Breast epithelium (tissue), 4 donors: ENCODE measurements at regions not wholly inside any gene's neighbourhood (a gene's known extent, or its start where the extent isn't known, plus 50 kb on each side); places are given as distances from the start of the nearest gene placed in this dataset.

Experiments used
- DNase-seq, 2 donors: peaks; one replicate each; pipeline ENCODE4 v3.0.0-alpha.2; 2019; ENCODE audit warnings: low spot score in 2 of 2
- H3K27ac ChIP-seq, 2 donors: fragments of 200-600 bp; sonication (generic) in 1 of 2; one replicate each; pipeline ENCODE4 v1.5.1; 2016 to 2019; ENCODE audit warnings: mild to moderate bottlenecking in 1 of 2
- H3K27me3 ChIP-seq, 2 donors: fragments of 200-600 bp; sonication (generic) in 1 of 2; one replicate each; pipeline versions ENCODE4 v1.5.1 to v1.6.0; 2017 to 2019; ENCODE audit warnings: control low read depth in 1 of 2, mild to moderate bottlenecking in 1 of 2
- H3K36me3 ChIP-seq: fragments of 200-600 bp; one replicate; pipeline ENCODE4 v1.5.1; 2019
- H3K4me1 ChIP-seq, 2 donors: fragments of 200-600 bp; sonication (generic); one replicate each; pipeline ENCODE4 v1.5.1; 2016 to 2019; ENCODE audit warnings: control low read depth in 1 of 2
- H3K4me3 ChIP-seq, 3 donors: fragments of 200-600 bp; sonication (generic); 1 replicate in 2 of 3; 2 replicates in 1 of 3; pipeline ENCODE4 v1.5.1; 2016 to 2019; ENCODE audit warnings: mild to moderate bottlenecking in 3 of 3, moderate library complexity in 2 of 3
- H3K9me3 ChIP-seq, 2 donors: fragments of 200-600 bp; sonication (generic) in 1 of 2; one replicate each; pipeline ENCODE4 v1.5.1; 2016 to 2019; ENCODE audit warnings: control low read depth in 1 of 2
- POLR2A ChIP-seq: fragments of 450-650 bp; IDR thresholded peaks from one replicate; pipeline ENCODE4 v1.6.1; 2016; ENCODE audit warnings: antibody characterized with exemption, mild to moderate bottlenecking, moderate library complexity
- POLR2AphosphoS5 ChIP-seq, 3 donors: sonication (generic); formaldehyde crosslinking; IDR thresholded peaks; one replicate each; pipeline ENCODE4 v1.6.1; 2017; ENCODE audit warnings: antibody characterized with exemption in 3 of 3
- intact Hi-C: fragments of 100-400 bp; cut with DNase I; formaldehyde crosslinking; loops from one replicate; pipeline ENCODE4 v1.15.1; 2023; ENCODE audit warnings: low total_unique reads
- TF ChIP-seq, protein P1 (sequence below), 3 donors: fragments of 450-650 bp; IDR thresholded peaks; one replicate each; pipeline ENCODE4 v1.5.1; 2016 to 2017; ENCODE audit warnings: antibody characterized with exemption in 3 of 3, mild to moderate bottlenecking in 3 of 3, moderate library complexity in 3 of 3

DNA sequence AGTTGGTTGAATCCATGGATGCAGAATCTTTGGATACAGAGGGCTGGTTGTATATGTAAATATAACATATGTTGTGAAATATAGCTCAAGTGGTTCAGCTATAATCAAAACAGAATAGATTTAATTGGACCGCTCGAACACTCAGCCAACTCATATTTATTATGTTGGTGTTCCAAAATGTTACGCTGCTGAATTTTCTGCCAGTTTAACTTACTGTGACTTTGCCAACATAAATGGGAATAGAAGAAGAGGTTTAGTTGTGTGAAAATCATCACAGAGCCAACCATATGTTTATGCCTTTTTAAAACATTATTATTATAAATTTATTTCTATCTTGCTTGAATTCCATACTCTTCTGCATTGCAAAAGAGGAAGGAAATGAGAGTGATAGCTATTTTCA lies 178.2 kb upstream of the FBXL7 start:
- no peak overlapping the region for H3K4me3 ChIP-seq
- no peak for TF ChIP-seq POLR2A
- TF ChIP-seq POLR2AphosphoS5 (IDR thresholded peaks at IDR 0.05): no peak
- TF ChIP-seq, protein P1, sequence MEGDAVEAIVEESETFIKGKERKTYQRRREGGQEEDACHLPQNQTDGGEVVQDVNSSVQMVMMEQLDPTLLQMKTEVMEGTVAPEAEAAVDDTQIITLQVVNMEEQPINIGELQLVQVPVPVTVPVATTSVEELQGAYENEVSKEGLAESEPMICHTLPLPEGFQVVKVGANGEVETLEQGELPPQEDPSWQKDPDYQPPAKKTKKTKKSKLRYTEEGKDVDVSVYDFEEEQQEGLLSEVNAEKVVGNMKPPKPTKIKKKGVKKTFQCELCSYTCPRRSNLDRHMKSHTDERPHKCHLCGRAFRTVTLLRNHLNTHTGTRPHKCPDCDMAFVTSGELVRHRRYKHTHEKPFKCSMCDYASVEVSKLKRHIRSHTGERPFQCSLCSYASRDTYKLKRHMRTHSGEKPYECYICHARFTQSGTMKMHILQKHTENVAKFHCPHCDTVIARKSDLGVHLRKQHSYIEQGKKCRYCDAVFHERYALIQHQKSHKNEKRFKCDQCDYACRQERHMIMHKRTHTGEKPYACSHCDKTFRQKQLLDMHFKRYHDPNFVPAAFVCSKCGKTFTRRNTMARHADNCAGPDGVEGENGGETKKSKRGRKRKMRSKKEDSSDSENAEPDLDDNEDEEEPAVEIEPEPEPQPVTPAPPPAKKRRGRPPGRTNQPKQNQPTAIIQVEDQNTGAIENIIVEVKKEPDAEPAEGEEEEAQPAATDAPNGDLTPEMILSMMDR (IDR thresholded peaks at IDR 0.05): no peak
- no peaks in the 10 kb centered on the region for H3K36me3 ChIP-seq
- no peaks in the 10 kb centered on the region for H3K9me3 ChIP-seq
- intact Hi-C loops: no loop called here
- no peak for DNase-seq
- H3K27me3 ChIP-seq: no peaks in the 10 kb centered on the region
- H3K27ac ChIP-seq: no peak overlapping the region
- H3K4me1 ChIP-seq: no peaks in the 10 kb centered on the region

DNA sequence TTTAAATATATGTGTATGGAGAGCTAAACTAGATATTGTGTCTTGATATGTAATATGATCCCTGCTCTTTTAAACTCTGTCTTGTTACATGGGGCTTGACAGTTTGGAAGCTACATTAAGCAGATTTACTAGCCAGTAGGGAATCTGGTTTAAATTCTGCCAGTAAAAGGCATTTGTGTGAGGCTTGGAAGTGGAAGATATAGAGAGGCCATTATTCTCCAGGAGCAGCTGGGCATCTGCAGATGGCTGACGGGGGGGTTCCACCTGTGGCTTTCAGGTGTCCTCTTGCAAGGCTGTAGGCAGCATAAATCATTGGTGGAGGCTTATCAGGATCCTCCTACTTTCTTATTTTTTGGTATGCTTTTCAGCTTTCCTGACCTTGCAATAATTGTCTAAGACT lies 179.1 kb upstream of the FBXL7 start:
- no peak overlapping the region for H3K27ac ChIP-seq
- no peaks in the 10 kb centered on the region for H3K36me3 ChIP-seq
- H3K9me3 ChIP-seq: no peaks in the 10 kb centered on the region
- no peak for TF ChIP-seq POLR2A
- no peak overlapping the region for H3K4me3 ChIP-seq
- no peaks in the 10 kb centered on the region for H3K4me1 ChIP-seq
- H3K27me3 ChIP-seq: no peaks in the 10 kb centered on the region
- no peak for DNase-seq
- intact Hi-C loops: no loop called here

DNA sequence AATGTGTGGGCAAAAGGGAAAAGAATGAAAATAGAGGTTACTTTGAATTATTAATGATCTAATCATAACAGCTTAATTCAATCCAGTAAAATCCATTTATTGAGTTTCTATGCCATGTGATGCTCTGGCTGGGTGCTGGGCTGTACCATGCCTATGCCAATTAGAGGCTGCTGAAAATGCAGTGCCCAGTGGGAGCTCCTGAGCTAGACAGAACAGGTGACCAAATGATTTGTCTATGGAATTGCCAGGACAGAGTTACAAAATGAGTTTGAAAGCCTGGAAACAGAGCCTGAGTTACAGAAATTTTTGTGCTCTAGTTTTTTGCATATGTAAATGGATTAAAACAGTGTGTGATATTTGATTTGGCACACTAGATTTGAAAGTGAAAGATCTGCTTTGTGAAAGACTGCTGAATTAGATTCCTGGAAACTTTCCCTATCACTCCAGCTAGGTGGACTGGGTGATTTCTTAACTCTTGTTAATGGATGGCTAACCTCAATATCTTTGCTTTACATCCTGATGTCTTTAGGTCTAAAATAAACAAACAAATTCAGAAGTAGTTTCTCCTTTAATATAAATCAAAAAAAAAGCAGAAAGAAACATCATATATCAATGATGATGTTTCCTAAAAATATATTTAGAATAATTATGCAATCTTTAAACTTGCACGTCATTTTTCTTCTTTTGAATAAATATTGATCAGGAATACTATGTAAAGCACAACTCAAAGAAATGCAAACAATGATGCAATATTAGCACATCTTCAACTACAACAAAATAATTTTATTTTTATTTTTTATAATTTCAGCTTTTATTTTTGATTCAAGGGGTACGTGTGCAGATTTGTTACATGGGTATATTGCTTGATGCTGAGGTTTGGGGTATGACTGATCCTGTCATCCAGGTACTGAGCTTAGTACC lies 194.8 kb upstream of the FBXL7 start:
- no peaks in the 10 kb centered on the region for H3K27me3 ChIP-seq
- no peaks in the 10 kb centered on the region for H3K36me3 ChIP-seq
- no peak for DNase-seq
- H3K4me1 ChIP-seq: no peaks in the 10 kb centered on the region
- intact Hi-C loops: no loop called here
- no peak overlapping the region for H3K27ac ChIP-seq
- no peak overlapping the region for H3K4me3 ChIP-seq
- TF ChIP-seq POLR2AphosphoS5 (IDR thresholded peaks at IDR 0.05): no peak
- TF ChIP-seq POLR2A: no peak
- TF ChIP-seq, protein P1 (IDR thresholded peaks at IDR 0.05): no peak
- H3K9me3 ChIP-seq: no peaks in the 10 kb centered on the region

DNA sequence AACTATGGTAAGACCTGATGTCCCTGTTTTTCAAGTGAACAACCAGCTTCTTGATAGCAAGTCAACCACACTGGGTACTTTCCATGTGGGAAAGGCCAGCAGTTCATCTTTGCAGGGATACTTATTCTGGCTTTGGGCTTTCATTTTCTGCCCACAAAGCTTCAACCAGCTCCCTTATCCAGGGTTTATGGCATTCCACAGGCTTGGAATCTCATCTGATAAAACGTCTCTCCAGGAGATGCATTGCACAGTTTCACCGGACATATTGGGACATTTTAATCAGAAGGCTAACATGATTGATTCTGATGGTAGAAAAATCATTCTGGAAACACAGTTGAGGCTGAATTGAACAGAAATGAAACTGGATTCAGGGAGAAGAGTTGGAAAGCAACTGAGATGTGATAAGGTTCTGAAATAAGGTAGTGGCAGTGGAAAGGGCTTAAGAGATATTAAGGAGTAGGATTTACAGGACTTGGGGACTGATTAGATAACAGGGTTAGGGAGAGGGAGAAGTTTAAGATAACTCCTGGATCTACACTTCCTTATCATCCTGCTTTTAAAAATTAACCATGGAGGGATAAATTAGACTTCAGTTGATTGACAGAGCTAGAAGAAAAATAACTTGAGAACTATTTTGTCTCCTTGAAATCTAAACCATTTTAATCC lies 195.8 kb upstream of the FBXL7 start:
- no peak for DNase-seq
- intact Hi-C loops: no loop called here
- H3K4me3 ChIP-seq: no peak overlapping the region

DNA sequence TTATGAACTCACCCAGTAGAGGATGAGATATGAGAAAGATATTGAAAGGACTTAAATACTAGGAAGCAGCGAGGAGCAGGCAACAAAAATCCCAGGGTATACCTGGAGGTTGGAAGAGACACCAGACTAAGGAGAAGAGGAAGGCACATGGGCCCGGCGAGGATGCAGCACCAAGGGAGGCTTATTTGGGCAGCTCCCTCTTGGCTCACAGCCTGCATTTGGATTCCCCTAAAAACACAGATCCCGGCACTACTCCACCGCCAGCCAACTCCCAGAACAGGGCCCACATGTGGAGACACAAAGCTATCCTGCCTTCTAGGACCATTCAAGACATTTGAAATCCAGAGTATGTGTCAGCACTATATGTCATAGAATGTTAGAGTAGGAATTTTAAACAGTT lies 199.8 kb upstream of the FBXL7 start:
- no peak for DNase-seq
- TF ChIP-seq, protein P1 (IDR thresholded peaks at IDR 0.05): no peak
- TF ChIP-seq POLR2AphosphoS5 (IDR thresholded peaks at IDR 0.05) (no peak), POLR2A (no peak)

More for the DNA sequence above, 195.8 kb upstream of the FBXL7 start:
- Histone ChIP-seq H3K9me3 (no peaks in the 10 kb centered on the region), H3K27ac (no peak overlapping the region), H3K27me3 (no peaks in the 10 kb centered on the region), H3K4me1 (no peaks in the 10 kb centered on the region), H3K36me3 (no peaks in the 10 kb centered on the region)
- TF ChIP-seq POLR2AphosphoS5 (IDR thresholded peaks at IDR 0.05): no peak
- TF ChIP-seq, protein P1 (IDR thresholded peaks at IDR 0.05): no peak
- no peak for TF ChIP-seq POLR2A

More for the DNA sequence above, 199.8 kb upstream of the FBXL7 start:
- H3K4me3 ChIP-seq: no peak overlapping the region
- no peaks in the 10 kb centered on the region for H3K9me3 ChIP-seq
- intact Hi-C loops: no loop called here
- no peaks in the 10 kb centered on the region for H3K36me3 ChIP-seq
- H3K27me3 ChIP-seq: no peaks in the 10 kb centered on the region
- no peak overlapping the region for H3K27ac ChIP-seq
- no peaks in the 10 kb centered on the region for H3K4me1 ChIP-seq
